ENCODE measurements at regions not wholly inside any gene's neighbourhood (a gene's known extent, or its start where the extent isn't known, plus 50 kb on each side); places are given as distances from the start of the nearest gene placed in this dataset.

DNA sequence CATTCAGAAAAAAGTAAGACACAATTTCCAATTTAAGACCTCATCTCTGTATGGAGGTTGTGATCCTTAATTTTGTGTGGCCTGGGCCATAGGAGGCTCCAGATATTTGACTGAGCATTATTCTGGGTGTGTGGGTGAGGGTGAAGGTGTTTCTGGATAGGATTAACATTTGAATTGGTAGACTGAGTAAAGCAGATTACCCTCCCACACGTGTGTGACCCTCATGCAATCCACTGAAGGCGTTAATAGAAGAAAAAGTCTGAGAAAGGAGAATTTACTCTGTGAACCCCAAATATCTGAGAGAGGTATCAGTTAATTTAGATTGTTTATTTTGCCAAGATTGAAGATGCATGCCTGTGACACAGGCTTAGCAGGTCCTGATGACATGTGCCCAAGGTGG is 328.0 kb upstream of the POT1 start (continued):
- no peak for TF ChIP-seq RFX1 (IDR thresholded peaks at IDR 0.05)
- TF ChIP-seq, protein P1, sequence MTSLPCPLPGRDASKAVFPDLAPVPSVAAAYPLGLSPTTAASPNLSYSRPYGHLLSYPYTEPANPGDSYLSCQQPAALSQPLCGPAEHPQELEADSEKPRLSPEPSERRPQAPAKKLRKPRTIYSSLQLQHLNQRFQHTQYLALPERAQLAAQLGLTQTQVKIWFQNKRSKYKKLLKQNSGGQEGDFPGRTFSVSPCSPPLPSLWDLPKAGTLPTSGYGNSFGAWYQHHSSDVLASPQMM (CRISPR knock-in tag; IDR thresholded peaks at IDR 0.05): no peak

- Histone ChIP-seq H3K4me1 (replicated peaks in 1 of 2; ENCODE audit: control insufficient read depth in 2 of 2, insufficient read depth in 2 of 2, low read length in 2 of 2) (no peaks in the 10 kb centered on the region; a peak in 1 of 5 replicates), H3K36me3 (ENCODE audit: control insufficient read depth, insufficient read depth, low read length) (no peaks in the 10 kb centered on the region), H2AFZ (ENCODE audit: low read depth, low read length) (peak overlapping the region; percentile 30; the same call in 1 of the 2 replicates), H3K27me3 (ENCODE audit: control insufficient read depth in 2 of 2, insufficient read depth in 2 of 2, low read length in 2 of 2) (no peaks in the 10 kb centered on the region), H3K9me3 (replicated peaks; ENCODE audit: control insufficient read depth, insufficient read depth, low read depth, low read length) (no peaks in the 10 kb centered on the region), H3K4me3 (no peak overlapping the region), H3K9ac (ENCODE audit: insufficient read depth in 1 of 2, low read depth in 2 of 2, low read length in 2 of 2) (no peak overlapping the region), H3K9me1 (ENCODE audit: control insufficient read depth, insufficient read depth, low read length) (no peaks in the 10 kb centered on the region), H3K79me2 (ENCODE audit: control insufficient read depth, insufficient read depth, low read length) (no peaks in the 10 kb centered on the region), H4K20me1 (replicated peaks; ENCODE audit: control insufficient read depth, insufficient read depth, low read length) (no peaks in the 10 kb centered on the region), H3K27ac (ENCODE audit: extremely low read depth, low read depth, low read length) (no peak overlapping the region), H3K4me2 (ENCODE audit: insufficient read depth, low read length) (no peak overlapping the region)
- FAIRE-seq (no peak), DNase-seq (ENCODE audit: extremely low read depth in 1 of 4, low spot score in 3 of 4) (peak in 1 of 4 experiments; percentile 13), ATAC-seq (peak; percentile 72)
- WGBS (ENCODE audit: insufficient coverage, low coverage, missing lambda C conversion rate): 0% methylated on average over 2 of the region's 2 CpGs
- in situ Hi-C loops (cut with MboI) (no loop called here), intact Hi-C loops (cut with micrococcal nuclease) (no loop called here)
- ChIA-PET CTCF (ENCODE audit: low intra/inter-chr PET ratio) (no interaction called here), POLR2A (no interaction called here)
- BruUV-seq (replicated peaks): no TSS peak
- TF ChIP-seq ZBTB12 (CRISPR knock-in tag; IDR thresholded peaks at IDR 0.05): no peak
- peak; percentile 61; the same call in 1 of the 2 replicates for TF ChIP-seq SPI1 (IDR thresholded peaks at IDR 0.05; ENCODE audit: borderline replicate concordance, low read depth, low read length)
- no peak for TF ChIP-seq SRSF9 (IDR thresholded peaks at IDR 0.05; ENCODE audit: borderline replicate concordance, low read depth, low read length)
- TF ChIP-seq ZFP1 (CRISPR knock-in tag; IDR thresholded peaks at IDR 0.05): no peak
- no peak for TF ChIP-seq ZNF175 (CRISPR knock-in tag; IDR thresholded peaks at IDR 0.05; ENCODE audit: low read depth)
- TF ChIP-seq, protein P2, sequence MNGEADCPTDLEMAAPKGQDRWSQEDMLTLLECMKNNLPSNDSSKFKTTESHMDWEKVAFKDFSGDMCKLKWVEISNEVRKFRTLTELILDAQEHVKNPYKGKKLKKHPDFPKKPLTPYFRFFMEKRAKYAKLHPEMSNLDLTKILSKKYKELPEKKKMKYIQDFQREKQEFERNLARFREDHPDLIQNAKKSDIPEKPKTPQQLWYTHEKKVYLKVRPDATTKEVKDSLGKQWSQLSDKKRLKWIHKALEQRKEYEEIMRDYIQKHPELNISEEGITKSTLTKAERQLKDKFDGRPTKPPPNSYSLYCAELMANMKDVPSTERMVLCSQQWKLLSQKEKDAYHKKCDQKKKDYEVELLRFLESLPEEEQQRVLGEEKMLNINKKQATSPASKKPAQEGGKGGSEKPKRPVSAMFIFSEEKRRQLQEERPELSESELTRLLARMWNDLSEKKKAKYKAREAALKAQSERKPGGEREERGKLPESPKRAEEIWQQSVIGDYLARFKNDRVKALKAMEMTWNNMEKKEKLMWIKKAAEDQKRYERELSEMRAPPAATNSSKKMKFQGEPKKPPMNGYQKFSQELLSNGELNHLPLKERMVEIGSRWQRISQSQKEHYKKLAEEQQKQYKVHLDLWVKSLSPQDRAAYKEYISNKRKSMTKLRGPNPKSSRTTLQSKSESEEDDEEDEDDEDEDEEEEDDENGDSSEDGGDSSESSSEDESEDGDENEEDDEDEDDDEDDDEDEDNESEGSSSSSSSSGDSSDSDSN (IDR thresholded peaks at IDR 0.05; ENCODE audit: borderline replicate concordance in 1 of 2, low read depth in 2 of 2, low read length in 2 of 2): no peak
- no peak for TF ChIP-seq HDGF (IDR thresholded peaks at IDR 0.05)
- no peak for TF ChIP-seq MTA3 (IDR thresholded peaks at IDR 0.05; ENCODE audit: borderline replicate concordance)
- TF ChIP-seq HDAC2 (IDR thresholded peaks at IDR 0.05): no peak
- TF ChIP-seq JUNB (CRISPR knock-in tag; conservative IDR thresholded peaks at IDR 0.05): no peak
- TF ChIP-seq DNMT1 (IDR thresholded peaks at IDR 0.05): no peak
- no peak for TF ChIP-seq HNRNPH1 (optimal IDR thresholded peaks at IDR 0.05; ENCODE audit: low read depth, low read length)
- TF ChIP-seq NFE2 (IDR thresholded peaks at IDR 0.05; ENCODE audit: low read depth): peak; percentile 60
Measured at GRCh38 chr7:125256446-125256845, 326.8 kb upstream of the POT1 start.
